NCI-H748 (cell line): ENCODE measurements at regions not wholly inside any gene's neighbourhood (a gene's known extent, or its start where the extent isn't known, plus 50 kb on each side); places are given as distances from the start of the nearest gene placed in this dataset.

Experiments used
- DNase-seq: peaks from one replicate; lab custom pipeline; 2025; ENCODE audit not compliant: unreplicated experiment; lab: John Stamatoyannopoulos, UW

- DNase-seq: no peak
Measured at GRCh38 chr1:239436286-239436685, 49.9 kb downstream of the CHRM3 start.

GRCh38 chr1:239437822-239438221, 51.5 kb downstream of the CHRM3 start:
- no peak for DNase-seq

GRCh38 chr1:239438891-239439290, 52.5 kb downstream of the CHRM3 start:
- no peak for DNase-seq

- DNase-seq: no peak
Measured at GRCh38 chr1:239443361-239443760, 57.0 kb downstream of the CHRM3 start.

- peak; percentile 44 for DNase-seq
Measured at GRCh38 chr1:239446611-239447010, 60.2 kb downstream of the CHRM3 start.

- peak; percentile 51 for DNase-seq
Measured at GRCh38 chr1:239448911-239449310, 62.5 kb downstream of the CHRM3 start.

GRCh38 chr1:239455743-239456142, 69.4 kb downstream of the CHRM3 start:
- no peak for DNase-seq

GRCh38 chr1:239456788-239457187, 70.4 kb downstream of the CHRM3 start:
- no peak for DNase-seq

- DNase-seq: no peak
Measured at GRCh38 chr1:239457491-239458143, 71.2 kb downstream of the CHRM3 start.

GRCh38 chr1:239458144-239458500, 71.8 kb downstream of the CHRM3 start:
- no peak for DNase-seq

- no peak for DNase-seq
Measured at GRCh38 chr1:239467730-239468129, 81.4 kb downstream of the CHRM3 start.

GRCh38 chr1:239478069-239478468, 91.7 kb downstream of the CHRM3 start:
- DNase-seq: no peak

- DNase-seq: no peak
Measured at GRCh38 chr1:239483391-239483790, 97.0 kb downstream of the CHRM3 start.

GRCh38 chr1:239493811-239494414, 107.5 kb downstream of the CHRM3 start:
- no peak for DNase-seq

- DNase-seq: no peak
Measured at GRCh38 chr1:239505094-239505493, 118.7 kb downstream of the CHRM3 start.

- no peak for DNase-seq
Measured at GRCh38 chr1:239507826-239508225, 121.5 kb downstream of the CHRM3 start.

- peak; percentile 42 for DNase-seq
Measured at GRCh38 chr1:239511875-239512274, 125.5 kb downstream of the CHRM3 start.

- no peak for DNase-seq
Measured at GRCh38 chr1:239516579-239516978, 130.2 kb downstream of the CHRM3 start.

- no peak for DNase-seq
Measured at GRCh38 chr1:239526391-239526790, 140.0 kb downstream of the CHRM3 start.

GRCh38 chr1:239527051-239527693, 140.8 kb downstream of the CHRM3 start:
- DNase-seq: no peak

GRCh38 chr1:239536165-239536849, 149.9 kb downstream of the CHRM3 start:
- DNase-seq: no peak

GRCh38 chr1:239537795-239538194, 151.4 kb downstream of the CHRM3 start:
- DNase-seq: no peak
